Chondrocyte (in vitro differentiated cells): ENCODE measurements at regions not wholly inside any gene's neighbourhood (a gene's known extent, or its start where the extent isn't known, plus 50 kb on each side); places are given as distances from the start of the nearest gene placed in this dataset.

Experiments used
- DNase-seq: peaks from one replicate; pipeline ENCODE4 v3.0.0; 2021; ENCODE audit warnings: mixed read lengths, low spot score
- H3K27ac Mint-ChIP-seq: one replicate; pipeline ENCODE4 v1.8.0; 2021; ENCODE audit warnings: mild to moderate bottlenecking, moderate library complexity, mixed read lengths; ENCODE audit not compliant: unreplicated experiment
- H3K27me3 Mint-ChIP-seq: 2 replicates; pipeline ENCODE4 v1.8.0; 2021; ENCODE audit warnings: low read depth, mixed read lengths
- H3K36me3 Mint-ChIP-seq: 2 replicates; pipeline ENCODE4 v1.8.0; 2021; ENCODE audit warnings: low read depth, mixed read lengths
- H3K4me1 Mint-ChIP-seq: 2 replicates; pipeline ENCODE4 v1.8.0; 2021; ENCODE audit warnings: low read depth, mild to moderate bottlenecking, mixed read lengths
- H3K4me3 Mint-ChIP-seq: one replicate; pipeline ENCODE4 v1.8.0; 2021; ENCODE audit warnings: mild to moderate bottlenecking, moderate library complexity, mixed read lengths; ENCODE audit not compliant: unreplicated experiment
- H3K9me3 Mint-ChIP-seq: 2 replicates; pipeline ENCODE4 v1.8.0; 2021; ENCODE audit warnings: low read depth, mixed read lengths
- TF ChIP-seq, protein P1 (sequence below): fragments of 200-600 bp; sonication (generic); IDR thresholded peaks from 2 replicates; pipeline ENCODE4 v1.5.0; 2021; ENCODE audit warnings: antibody characterized with exemption, mild to moderate bottlenecking, moderate library complexity

GRCh38 chr13:76732367-76732766, 153.8 kb downstream of the KCTD12 start:
- no peak for DNase-seq
- TF ChIP-seq, protein P1, sequence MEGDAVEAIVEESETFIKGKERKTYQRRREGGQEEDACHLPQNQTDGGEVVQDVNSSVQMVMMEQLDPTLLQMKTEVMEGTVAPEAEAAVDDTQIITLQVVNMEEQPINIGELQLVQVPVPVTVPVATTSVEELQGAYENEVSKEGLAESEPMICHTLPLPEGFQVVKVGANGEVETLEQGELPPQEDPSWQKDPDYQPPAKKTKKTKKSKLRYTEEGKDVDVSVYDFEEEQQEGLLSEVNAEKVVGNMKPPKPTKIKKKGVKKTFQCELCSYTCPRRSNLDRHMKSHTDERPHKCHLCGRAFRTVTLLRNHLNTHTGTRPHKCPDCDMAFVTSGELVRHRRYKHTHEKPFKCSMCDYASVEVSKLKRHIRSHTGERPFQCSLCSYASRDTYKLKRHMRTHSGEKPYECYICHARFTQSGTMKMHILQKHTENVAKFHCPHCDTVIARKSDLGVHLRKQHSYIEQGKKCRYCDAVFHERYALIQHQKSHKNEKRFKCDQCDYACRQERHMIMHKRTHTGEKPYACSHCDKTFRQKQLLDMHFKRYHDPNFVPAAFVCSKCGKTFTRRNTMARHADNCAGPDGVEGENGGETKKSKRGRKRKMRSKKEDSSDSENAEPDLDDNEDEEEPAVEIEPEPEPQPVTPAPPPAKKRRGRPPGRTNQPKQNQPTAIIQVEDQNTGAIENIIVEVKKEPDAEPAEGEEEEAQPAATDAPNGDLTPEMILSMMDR = no peak
- no peak overlapping the region for H3K4me3 Mint-ChIP-seq
- H3K4me1 Mint-ChIP-seq = peaks cover 23% of the 10 kb centered on the region
- no peak overlapping the region for H3K27ac Mint-ChIP-seq
- no peaks in the 10 kb centered on the region for H3K9me3 Mint-ChIP-seq
- no peaks in the 10 kb centered on the region for H3K36me3 Mint-ChIP-seq
- no peaks in the 10 kb centered on the region for H3K27me3 Mint-ChIP-seq

- H3K9me3 Mint-ChIP-seq = no peaks in the 10 kb centered on the region
- no peaks in the 10 kb centered on the region for H3K27me3 Mint-ChIP-seq
- H3K4me3 Mint-ChIP-seq = no peak overlapping the region
- H3K27ac Mint-ChIP-seq = peak overlapping the region; percentile 9
- no peak for DNase-seq
- TF ChIP-seq, protein P1 = no peak
- no peaks in the 10 kb centered on the region for H3K36me3 Mint-ChIP-seq
- H3K4me1 Mint-ChIP-seq = peaks cover 23% of the 10 kb centered on the region
These were observed 156.0 kb downstream of the KCTD12 start for GRCh38 chr13:76730220-76730619.

- no peak for DNase-seq
- Mint-ChIP-seq H3K36me3 (no peaks in the 10 kb centered on the region), H3K27me3 (no peaks in the 10 kb centered on the region), H3K27ac (peak overlapping the region; percentile 9), H3K4me1 (peaks cover 23% of the 10 kb centered on the region), H3K4me3 (no peak overlapping the region), H3K9me3 (no peaks in the 10 kb centered on the region)
- TF ChIP-seq, protein P1 = no peak
These were observed 156.5 kb downstream of the KCTD12 start for GRCh38 chr13:76729691-76730090.

DNA sequence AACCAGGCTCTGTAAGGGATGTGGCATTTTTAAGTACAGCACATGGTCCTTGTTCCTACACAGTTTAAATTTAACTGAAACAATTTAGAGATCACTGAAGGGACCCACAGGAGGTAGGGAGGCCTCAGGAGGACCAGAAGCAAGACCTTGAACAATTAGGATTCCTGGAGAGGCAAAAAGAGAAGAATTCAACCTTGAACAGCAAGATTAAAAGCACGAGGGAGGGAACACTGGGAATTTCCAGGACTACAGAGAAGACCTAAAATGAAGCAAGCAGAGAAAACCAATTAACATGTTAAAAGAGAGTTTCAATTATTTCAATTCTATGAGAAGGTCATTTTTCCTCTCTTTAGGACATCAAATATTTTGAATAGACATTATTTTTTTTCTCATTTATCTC, 160.3 kb downstream of the KCTD12 start:
- TF ChIP-seq, protein P1 = no peak
- Mint-ChIP-seq H3K36me3 (no peaks in the 10 kb centered on the region), H3K27ac (no peak overlapping the region), H3K4me3 (no peak overlapping the region), H3K9me3 (no peaks in the 10 kb centered on the region), H3K27me3 (no peaks in the 10 kb centered on the region), H3K4me1 (peaks cover 15% of the 10 kb centered on the region)
- no peak for DNase-seq

GRCh38 chr13:76725211-76725610, 161.0 kb downstream of the KCTD12 start:
- H3K4me1 Mint-ChIP-seq = peaks cover 8% of the 10 kb centered on the region
- H3K27ac Mint-ChIP-seq = peak overlapping the region; percentile 60
- DNase-seq = no peak

More at GRCh38 chr13:76725211-76725610, 161.0 kb downstream of the KCTD12 start:
- TF ChIP-seq, protein P1 = no peak
- no peaks in the 10 kb centered on the region for H3K27me3 Mint-ChIP-seq
- no peaks in the 10 kb centered on the region for H3K36me3 Mint-ChIP-seq
- H3K4me3 Mint-ChIP-seq = no peak overlapping the region
- H3K9me3 Mint-ChIP-seq = no peaks in the 10 kb centered on the region
